Choroid plexus epithelial cell (primary cell): ENCODE measurements at regions not wholly inside any gene's neighbourhood (a gene's known extent, or its start where the extent isn't known, plus 50 kb on each side); places are given as distances from the start of the nearest gene placed in this dataset.

Source experiments
- DNase-seq: peaks from one replicate; pipeline ENCODE4 v3.0.0-alpha.2; 2010; ENCODE audit warnings: low read depth
- H3K4me3 ChIP-seq: 2 replicates; pipeline ENCODE4 v1.5.1; 2011; ENCODE audit warnings: low read depth, mild to moderate bottlenecking, control low read depth, low read length, moderate library complexity
- CTCF ChIP-seq: conservative IDR thresholded peaks from 2 replicates; pipeline ENCODE4 v1.5.1; 2011; ENCODE audit warnings: low read depth, mild to moderate bottlenecking, control low read depth, inconsistent platforms, low read length, moderate library complexity

GRCh38 chr7:3232228-3232627 lies 68.8 kb upstream of the SDK1 start:
- no peak for TF ChIP-seq CTCF
- H3K4me3 ChIP-seq, result no peak overlapping the region
- peak; percentile 41 for DNase-seq

GRCh38 chr7:3233301-3233700 lies 67.8 kb upstream of the SDK1 start:
- no peak for DNase-seq
- no peak for TF ChIP-seq CTCF
- H3K4me3 ChIP-seq, result no peak overlapping the region

GRCh38 chr7:3234051-3234450 lies 67.0 kb upstream of the SDK1 start:
- TF ChIP-seq CTCF, result no peak
- no peak overlapping the region for H3K4me3 ChIP-seq
- DNase-seq, result no peak

GRCh38 chr7:3234851-3235250 lies 66.2 kb upstream of the SDK1 start:
- no peak for TF ChIP-seq CTCF
- DNase-seq, result no peak
- H3K4me3 ChIP-seq, result no peak overlapping the region

- H3K4me3 ChIP-seq, result no peak overlapping the region
Measured at GRCh38 chr7:3235322-3235721, 65.7 kb upstream of the SDK1 start.

GRCh38 chr7:3236268-3236667 lies 64.8 kb upstream of the SDK1 start:
- no peak for DNase-seq
- no peak overlapping the region for H3K4me3 ChIP-seq
- no peak for TF ChIP-seq CTCF

More at GRCh38 chr7:3235322-3235721, 65.7 kb upstream of the SDK1 start:
- TF ChIP-seq CTCF, result no peak
- DNase-seq, result no peak

GRCh38 chr7:3238525-3239210 lies 62.4 kb upstream of the SDK1 start:
- DNase-seq, result peak; percentile 9
- H3K4me3 ChIP-seq, result no peak overlapping the region
- no peak for TF ChIP-seq CTCF
